ENCODE measurements at regions not wholly inside any gene's neighbourhood (a gene's known extent, or its start where the extent isn't known, plus 50 kb on each side); places are given as distances from the start of the nearest gene placed in this dataset.
A peak's percentile ranks its signal among the peaks of the same experiment; 100 is the strongest.
"Not testable (repeated sequence)": the region's sequence is repeated elsewhere in the genome, so short reads cannot be mapped to it uniquely, and the experiment has no call there.

GRCh38 chr20:48371211-48371610 lies 456.6 kb downstream of the PREX1 start:
- Histone ChIP-seq H3K27me3 (ENCODE audit: control insufficient read depth, insufficient read depth, low read length) (no peaks in the 10 kb centered on the region), H3K36me3 (ENCODE audit: control insufficient read depth in 2 of 3, insufficient read depth in 3 of 3, low read length in 3 of 3) (no peaks in the 10 kb centered on the region), H3K9me3 (ENCODE audit: control insufficient read depth in 2 of 3, insufficient read depth in 1 of 3, low read length in 3 of 3) (no peaks in the 10 kb centered on the region), H3K4me3 (ENCODE audit: low read length in 3 of 3) (no peak overlapping the region), H3K9ac (ENCODE audit: low read length in 3 of 3) (no peak overlapping the region), H3K27ac (ENCODE audit: low read depth in 2 of 2, low read length in 2 of 2) (no peak overlapping the region), H3K4me1 (ENCODE audit: control insufficient read depth in 2 of 3, insufficient read depth in 2 of 3, low read depth in 1 of 3, low read length in 3 of 3) (peaks cover 0 to 7% (median 3%) of the 10 kb centered on the region in 3 donors)
- no peak for DNase-seq
- intact Hi-C loops (cut with DNase I), result no loop called here
- no peak for FAIRE-seq
- no peak for TF ChIP-seq CTCF (IDR thresholded peaks at IDR 0.05; ENCODE audit: borderline replicate concordance, extremely low read depth, insufficient read depth)

GRCh38 chr20:48368580-48369021 lies 459.2 kb downstream of the PREX1 start:
- H3K27ac ChIP-seq (ENCODE audit: low read depth in 2 of 2, low read length in 2 of 2); H3K9me3 ChIP-seq (ENCODE audit: control insufficient read depth in 2 of 3, insufficient read depth in 1 of 3, low read length in 3 of 3); intact Hi-C loops (cut with DNase I); H3K9ac ChIP-seq (ENCODE audit: low read length in 3 of 3); H3K27me3 ChIP-seq (ENCODE audit: control insufficient read depth, insufficient read depth, low read length); H3K4me1 ChIP-seq (ENCODE audit: control insufficient read depth in 2 of 3, insufficient read depth in 2 of 3, low read depth in 1 of 3, low read length in 3 of 3); H3K36me3 ChIP-seq (ENCODE audit: control insufficient read depth in 2 of 3, insufficient read depth in 3 of 3, low read length in 3 of 3); FAIRE-seq; H3K4me3 ChIP-seq (ENCODE audit: low read length in 3 of 3): not testable (repeated sequence)
- peak in 1 of 5 donors; percentile 29 for DNase-seq

GRCh38 chr20:48367541-48368358 lies 460.0 kb downstream of the PREX1 start:
- H3K4me1 ChIP-seq (ENCODE audit: control insufficient read depth in 2 of 3, insufficient read depth in 2 of 3, low read depth in 1 of 3, low read length in 3 of 3); H3K27ac ChIP-seq (ENCODE audit: low read depth in 2 of 2, low read length in 2 of 2); H3K4me3 ChIP-seq (ENCODE audit: low read length in 3 of 3); H3K36me3 ChIP-seq (ENCODE audit: control insufficient read depth in 2 of 3, insufficient read depth in 3 of 3, low read length in 3 of 3); FAIRE-seq; H3K9ac ChIP-seq (ENCODE audit: low read length in 3 of 3); intact Hi-C loops (cut with DNase I); H3K9me3 ChIP-seq (ENCODE audit: control insufficient read depth in 2 of 3, insufficient read depth in 1 of 3, low read length in 3 of 3); H3K27me3 ChIP-seq (ENCODE audit: control insufficient read depth, insufficient read depth, low read length): not testable (repeated sequence)
- peak in 3 of 5 donors; percentile 45 to 64 (median 47) for DNase-seq

- H3K9me3 ChIP-seq (ENCODE audit: control insufficient read depth in 2 of 3, insufficient read depth in 1 of 3, low read length in 3 of 3), result no peaks in the 10 kb centered on the region
- DNase-seq (no peak), FAIRE-seq (no peak)
- no peak overlapping the region for H3K9ac ChIP-seq (ENCODE audit: low read length in 3 of 3)
- TF ChIP-seq CTCF (IDR thresholded peaks at IDR 0.05; ENCODE audit: borderline replicate concordance, extremely low read depth, insufficient read depth), result no peak
- no peak overlapping the region for H3K4me3 ChIP-seq (ENCODE audit: low read length in 3 of 3)
- intact Hi-C loops (cut with DNase I), result no loop called here
- no peaks in the 10 kb centered on the region for H3K36me3 ChIP-seq (ENCODE audit: control insufficient read depth in 2 of 3, insufficient read depth in 3 of 3, low read length in 3 of 3)
- no peak overlapping the region for H3K27ac ChIP-seq (ENCODE audit: low read depth in 2 of 2, low read length in 2 of 2)
- H3K27me3 ChIP-seq (ENCODE audit: control insufficient read depth, insufficient read depth, low read length), result no peaks in the 10 kb centered on the region
- no peaks in the 10 kb centered on the region for H3K4me1 ChIP-seq (ENCODE audit: control insufficient read depth in 2 of 3, insufficient read depth in 2 of 3, low read depth in 1 of 3, low read length in 3 of 3)
Observed at GRCh38 chr20:48366230-48366629, 461.6 kb downstream of the PREX1 start.
